Adipocyte (in vitro differentiated cells): ENCODE measurements at regions not wholly inside any gene's neighbourhood (a gene's known extent, or its start where the extent isn't known, plus 50 kb on each side); places are given as distances from the start of the nearest gene placed in this dataset.

Source experiments
- DNase-seq: peaks from one replicate; pipeline ENCODE4 v3.0.0-alpha.2; 2015; ENCODE audit warnings: low read depth
- H3K27me3 ChIP-seq: replicated peaks from 2 replicates; pipeline ENCODE4 v1.7.0; 2013; ENCODE audit warnings: mild to moderate bottlenecking, low read length, moderate library complexity; ENCODE audit not compliant: control insufficient read depth, insufficient read depth
- H3K36me3 ChIP-seq: 2 replicates; pipeline ENCODE4 v1.7.0; 2013; ENCODE audit warnings: low read length, mild to moderate bottlenecking, moderate library complexity; ENCODE audit not compliant: control insufficient read depth, insufficient read depth, severe bottlenecking
- H3K4me1 ChIP-seq: 2 replicates; pipeline ENCODE4 v1.7.0; 2013; ENCODE audit warnings: mild to moderate bottlenecking, low read length, moderate library complexity; ENCODE audit not compliant: control insufficient read depth, insufficient read depth
- H3K4me3 ChIP-seq: 2 replicates; pipeline ENCODE4 v1.7.0; 2013; ENCODE audit warnings: mild to moderate bottlenecking, low read length, moderate library complexity
- H3K9ac ChIP-seq: 2 replicates; pipeline ENCODE4 v1.7.0; 2013; ENCODE audit warnings: mild to moderate bottlenecking, low read length, moderate library complexity
- H3K9me3 ChIP-seq: 2 replicates; pipeline ENCODE4 v1.7.0; 2013; ENCODE audit warnings: mild to moderate bottlenecking, low read length, moderate library complexity; ENCODE audit not compliant: control insufficient read depth

DNA sequence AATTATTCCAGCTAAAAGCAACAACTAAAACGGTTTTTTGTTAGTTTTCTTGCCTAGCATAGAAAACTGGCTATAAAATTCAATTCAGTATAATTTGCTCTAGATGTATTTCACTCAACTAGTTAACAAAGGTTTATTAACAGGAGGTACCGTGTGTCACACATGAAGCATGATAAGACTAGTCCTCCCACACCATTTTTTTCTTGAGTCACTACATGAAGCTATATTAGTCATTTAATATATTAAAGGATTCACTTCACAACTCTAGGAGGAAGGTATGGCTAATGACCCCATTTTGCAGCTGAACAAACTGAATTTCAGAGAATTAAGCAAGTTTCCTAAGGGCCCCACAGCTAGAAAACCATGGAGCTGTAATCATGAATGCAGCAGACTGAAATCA, 307.8 kb upstream of the USP25 start:
- H3K9me3 ChIP-seq: no peaks in the 10 kb centered on the region
- H3K4me3 ChIP-seq: no peak overlapping the region
- H3K4me1 ChIP-seq: peaks cover 17% of the 10 kb centered on the region
- H3K27me3 ChIP-seq: no peaks in the 10 kb centered on the region
- no peaks in the 10 kb centered on the region for H3K36me3 ChIP-seq
- H3K9ac ChIP-seq: no peak overlapping the region
- DNase-seq: no peak

GRCh38 chr21:15422783-15423182, 307.0 kb upstream of the USP25 start:
- DNase-seq: no peak

DNA sequence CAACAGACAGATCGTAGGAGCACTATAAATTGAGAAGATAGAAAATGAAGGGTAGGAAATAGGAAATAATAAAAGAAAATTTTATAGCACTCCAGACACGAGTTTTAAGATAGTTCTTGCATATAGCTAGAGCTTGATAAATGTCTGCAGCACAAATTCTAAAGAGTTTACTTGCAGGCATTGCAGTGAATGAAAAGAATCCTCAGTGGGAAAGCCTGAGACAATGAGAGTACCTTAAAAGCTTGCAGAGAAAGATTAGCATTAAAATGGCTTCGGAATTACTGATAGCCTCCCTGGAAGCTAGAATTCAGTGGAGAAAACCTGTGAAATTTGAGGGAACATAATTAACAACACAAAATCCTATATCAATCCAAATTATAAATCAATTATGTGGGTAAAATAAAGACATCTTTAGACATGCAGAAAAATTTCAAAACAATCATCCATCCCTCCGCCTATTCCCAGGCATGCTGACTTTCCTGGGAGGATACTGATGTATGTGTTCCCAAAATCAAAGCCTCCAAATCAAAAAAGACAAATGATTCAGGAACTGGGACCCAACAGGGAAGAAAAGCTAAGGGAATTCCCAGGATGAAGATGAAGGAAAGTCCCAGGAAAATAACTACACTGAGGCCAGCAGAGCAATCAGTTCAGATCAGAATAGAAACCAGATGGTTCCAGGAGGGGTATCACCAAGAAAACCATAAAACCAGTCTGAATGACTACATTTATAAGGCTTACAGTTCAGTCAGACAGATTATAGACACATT, 305.9 kb upstream of the USP25 start:
- Histone ChIP-seq H3K9me3 (no peaks in the 10 kb centered on the region), H3K27me3 (no peaks in the 10 kb centered on the region), H3K9ac (no peak overlapping the region), H3K36me3 (no peaks in the 10 kb centered on the region), H3K4me1 (peaks cover 12% of the 10 kb centered on the region), H3K4me3 (no peak overlapping the region)
- no peak for DNase-seq

More at GRCh38 chr21:15422783-15423182, 307.0 kb upstream of the USP25 start:
- Histone ChIP-seq H3K4me3 (no peak overlapping the region), H3K36me3 (no peaks in the 10 kb centered on the region), H3K9ac (no peak overlapping the region), H3K27me3 (no peaks in the 10 kb centered on the region), H3K4me1 (peaks cover 12% of the 10 kb centered on the region), H3K9me3 (no peaks in the 10 kb centered on the region)

GRCh38 chr21:15425049-15425448, 304.7 kb upstream of the USP25 start:
- H3K4me1 ChIP-seq: peaks cover 18% of the 10 kb centered on the region
- no peaks in the 10 kb centered on the region for H3K9me3 ChIP-seq
- no peaks in the 10 kb centered on the region for H3K27me3 ChIP-seq

DNA sequence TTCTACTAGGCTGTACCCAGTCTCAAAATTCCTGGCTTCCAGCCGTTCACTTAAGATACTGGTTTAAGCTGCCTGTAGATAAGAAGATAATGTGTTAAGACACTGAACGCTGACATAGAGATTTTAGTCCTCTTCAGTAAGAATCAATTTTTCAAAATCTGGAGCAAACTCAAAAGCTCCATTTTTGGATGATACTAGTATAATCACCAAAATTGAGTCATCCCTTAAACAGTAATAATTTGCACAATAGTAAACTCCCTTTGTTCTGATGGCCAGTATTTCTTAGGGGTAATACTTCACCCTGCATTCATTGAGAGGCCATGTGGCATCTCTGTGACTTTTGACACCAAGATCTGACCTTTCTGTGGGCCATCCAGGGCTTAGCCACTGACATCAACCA, 299.8 kb upstream of the USP25 start:
- no peak for DNase-seq
- H3K4me3 ChIP-seq: no peak overlapping the region
- H3K27me3 ChIP-seq: no peaks in the 10 kb centered on the region
- H3K9ac ChIP-seq: no peak overlapping the region
- no peaks in the 10 kb centered on the region for H3K36me3 ChIP-seq
- peaks cover 17% of the 10 kb centered on the region for H3K4me1 ChIP-seq
- H3K9me3 ChIP-seq: no peaks in the 10 kb centered on the region

More at GRCh38 chr21:15425049-15425448, 304.7 kb upstream of the USP25 start:
- H3K9ac ChIP-seq: no peak overlapping the region
- H3K36me3 ChIP-seq: no peaks in the 10 kb centered on the region
- DNase-seq: no peak
- no peak overlapping the region for H3K4me3 ChIP-seq

DNA sequence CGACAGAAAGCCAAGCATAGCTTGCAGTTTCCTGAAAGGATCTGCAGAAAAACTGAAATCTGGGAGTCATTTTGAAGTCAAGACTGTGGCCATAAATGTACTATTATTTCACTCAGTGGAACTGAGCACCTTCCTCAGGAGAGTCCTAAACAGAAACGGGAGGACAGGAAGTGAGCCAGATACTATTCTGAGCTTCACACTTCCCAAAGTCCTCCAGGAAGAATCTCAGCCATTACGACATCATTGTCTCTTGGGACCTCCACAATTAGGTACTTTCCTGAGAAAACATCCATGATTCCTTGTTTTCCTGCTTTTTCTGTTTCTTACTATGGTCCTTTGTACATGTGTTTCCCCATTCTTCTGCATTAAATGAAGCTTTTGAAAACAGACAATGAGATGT, 299.2 kb upstream of the USP25 start:
- no peak for DNase-seq
- H3K27me3 ChIP-seq: no peaks in the 10 kb centered on the region
- H3K9ac ChIP-seq: no peak overlapping the region
- H3K9me3 ChIP-seq: no peaks in the 10 kb centered on the region
- H3K4me3 ChIP-seq: no peak overlapping the region
- no peaks in the 10 kb centered on the region for H3K36me3 ChIP-seq
- H3K4me1 ChIP-seq: peaks cover 17% of the 10 kb centered on the region

- Histone ChIP-seq H3K9ac (no peak overlapping the region), H3K36me3 (no peaks in the 10 kb centered on the region)
- no peak for DNase-seq
Measured at GRCh38 chr21:15431053-15431452, 298.7 kb upstream of the USP25 start.

DNA sequence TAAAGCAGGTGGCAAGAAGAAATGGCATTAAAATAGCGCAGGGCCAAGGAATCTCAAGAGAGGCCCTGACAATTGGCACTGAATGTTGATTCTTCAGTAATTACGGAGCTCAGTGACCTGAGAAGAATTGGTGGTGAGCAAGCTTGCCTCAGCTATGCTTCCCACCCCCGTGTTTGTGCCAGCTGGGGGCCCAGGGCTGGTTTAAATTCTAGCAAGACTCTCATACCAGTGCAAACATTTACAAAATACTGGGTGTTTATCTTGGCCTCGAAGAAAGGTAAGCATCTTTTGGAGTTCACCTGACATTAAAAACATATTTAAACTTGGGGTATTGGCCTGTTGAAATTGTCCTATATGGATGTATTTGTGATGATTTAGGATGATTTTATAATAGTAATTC, 296.7 kb upstream of the USP25 start:
- Histone ChIP-seq H3K4me3 (no peak overlapping the region), H3K36me3 (no peaks in the 10 kb centered on the region), H3K27me3 (no peaks in the 10 kb centered on the region), H3K9me3 (no peaks in the 10 kb centered on the region), H3K4me1 (peaks cover 21% of the 10 kb centered on the region), H3K9ac (no peak overlapping the region)
- no peak for DNase-seq

More at GRCh38 chr21:15431053-15431452, 298.7 kb upstream of the USP25 start:
- Histone ChIP-seq H3K9me3 (no peaks in the 10 kb centered on the region), H3K4me3 (no peak overlapping the region), H3K27me3 (no peaks in the 10 kb centered on the region), H3K4me1 (peaks cover 17% of the 10 kb centered on the region)

- no peak for DNase-seq
- Histone ChIP-seq H3K4me3 (no peak overlapping the region), H3K9me3 (no peaks in the 10 kb centered on the region), H3K4me1 (peaks cover 23% of the 10 kb centered on the region), H3K36me3 (no peaks in the 10 kb centered on the region), H3K27me3 (no peaks in the 10 kb centered on the region), H3K9ac (no peak overlapping the region)
Measured at GRCh38 chr21:15434163-15434905, 295.4 kb upstream of the USP25 start.

- H3K27me3 ChIP-seq: no peaks in the 10 kb centered on the region
- H3K9ac ChIP-seq: no peak overlapping the region
- peaks cover 15% of the 10 kb centered on the region for H3K4me1 ChIP-seq
- H3K9me3 ChIP-seq: no peaks in the 10 kb centered on the region
- H3K36me3 ChIP-seq: no peaks in the 10 kb centered on the region
- no peak overlapping the region for H3K4me3 ChIP-seq
- DNase-seq: no peak
Measured at GRCh38 chr21:15436031-15436430, 293.8 kb upstream of the USP25 start.

GRCh38 chr21:15437883-15438282, 291.9 kb upstream of the USP25 start:
- no peaks in the 10 kb centered on the region for H3K36me3 ChIP-seq
- no peaks in the 10 kb centered on the region for H3K27me3 ChIP-seq
- no peak for DNase-seq
- H3K4me3 ChIP-seq: no peak overlapping the region
- H3K9me3 ChIP-seq: no peaks in the 10 kb centered on the region
- peaks cover 23% of the 10 kb centered on the region for H3K4me1 ChIP-seq
- no peak overlapping the region for H3K9ac ChIP-seq
